Neural cell (in vitro differentiated cells): ENCODE measurements at regions not wholly inside any gene's neighbourhood (a gene's known extent, or its start where the extent isn't known, plus 50 kb on each side); places are given as distances from the start of the nearest gene placed in this dataset.

Experiments used
- H2AFZ ChIP-seq: fragments of 200-600, 300-800 bp; sonication (generic), shearing (Covaris generic); 2 replicates; pipeline ENCODE4 v1.6.0; 2014; ENCODE audit warnings: low read depth, mild to moderate bottlenecking, antibody characterized with exemption, low read length, moderate library complexity
- H3F3A ChIP-seq: fragments of 200-600 bp; shearing (Covaris generic); 2 replicates; pipeline ENCODE4 v1.6.1; 2016; ENCODE audit warnings: mild to moderate bottlenecking, moderate library complexity, mixed read lengths, antibody characterized with exemption, low read length; ENCODE audit not compliant: insufficient read depth, poor library complexity, severe bottlenecking
- H3K27ac ChIP-seq: fragments of 200-600, 300-800 bp; sonication (generic), shearing (Covaris generic); 2 replicates; pipeline ENCODE4 v1.5.1; 2014; ENCODE audit warnings: mild to moderate bottlenecking, low read length, moderate library complexity
- H3K27me3 ChIP-seq: fragments of 300-800, 200-600 bp; sonication (generic), shearing (Covaris generic); 2 replicates; pipeline ENCODE4 v1.6.0; 2014; ENCODE audit warnings: mild to moderate bottlenecking, low read depth, low read length, moderate library complexity; ENCODE audit not compliant: insufficient read depth
- H3K36me3 ChIP-seq: fragments of 300-800, 200-600 bp; sonication (generic), shearing (Covaris generic); 2 replicates; pipeline ENCODE4 v1.5.1; 2014; ENCODE audit warnings: mild to moderate bottlenecking, antibody characterized with exemption, low read length, moderate library complexity; ENCODE audit not compliant: insufficient read depth
- H3K4me2 ChIP-seq: fragments of 300-800, 200-600 bp; sonication (generic), shearing (Covaris generic); 2 replicates; pipeline ENCODE4 v1.6.0; 2014; ENCODE audit warnings: mild to moderate bottlenecking, low read length
- H3K4me3 ChIP-seq: fragments of 300-800, 200-600 bp; sonication (generic), shearing (Covaris generic); 2 replicates; pipeline ENCODE4 v1.5.1; 2014; ENCODE audit warnings: mild to moderate bottlenecking, low read length, moderate library complexity
- H3K79me2 ChIP-seq: fragments of 200-600 bp; shearing (Covaris generic); replicated peaks from 2 replicates; pipeline ENCODE4 v1.6.0; 2014; ENCODE audit warnings: mild to moderate bottlenecking, low read length, moderate library complexity; ENCODE audit not compliant: insufficient read depth
- H3K9ac ChIP-seq: fragments of 300-800, 200-600 bp; sonication (generic), shearing (Covaris generic); 2 replicates; pipeline ENCODE4 v1.6.1; 2016; ENCODE audit warnings: mild to moderate bottlenecking, low read length, mixed read lengths
- H3K9me2 ChIP-seq: fragments of 200-600 bp; shearing (Covaris generic); 2 replicates; pipeline ENCODE4 v1.6.1; 2016; ENCODE audit warnings: mild to moderate bottlenecking, low read length, mixed read lengths; ENCODE audit not compliant: insufficient read depth
- H3K9me3 ChIP-seq: fragments of 200-600, 300-800 bp; sonication (generic), shearing (Covaris generic); 2 replicates; pipeline ENCODE4 v1.6.1; 2016; ENCODE audit warnings: mild to moderate bottlenecking, mixed run types, low read length, moderate library complexity, mixed read lengths
- H4K20me1 ChIP-seq: fragments of 200-600 bp; shearing (Covaris generic); 2 replicates; pipeline ENCODE4 v1.6.1; 2016; ENCODE audit warnings: mild to moderate bottlenecking, mixed run types; ENCODE audit not compliant: insufficient read depth
- EP300 ChIP-seq: fragments of 450-650 bp; conservative IDR thresholded peaks from 2 replicates; pipeline ENCODE4 v1.6.1; 2014; ENCODE audit warnings: antibody characterized with exemption, mild to moderate bottlenecking, moderate library complexity; ENCODE audit not compliant: poor library complexity, severe bottlenecking
- EZH2 ChIP-seq: fragments of 200-600, 300-800 bp; shearing (Covaris generic), sonication (generic); IDR thresholded peaks from 2 replicates; pipeline ENCODE4 v1.6.1; 2014; ENCODE audit warnings: antibody characterized with exemption, low read length, borderline replicate concordance, mild to moderate bottlenecking; ENCODE audit not compliant: insufficient read depth, poor library complexity, severe bottlenecking
- MXI1 ChIP-seq: fragments of 450-650 bp; conservative IDR thresholded peaks from 2 replicates; pipeline ENCODE4 v1.6.1; 2014; ENCODE audit warnings: antibody characterized with exemption, mild to moderate bottlenecking; ENCODE audit not compliant: poor library complexity, severe bottlenecking
- POLR2AphosphoS5 ChIP-seq: IDR thresholded peaks from 2 replicates; pipeline ENCODE4 v1.6.1; 2012
- RAD21 ChIP-seq: fragments of 450-650 bp; conservative IDR thresholded peaks from 2 replicates; pipeline ENCODE4 v1.6.1; 2014; ENCODE audit warnings: antibody characterized with exemption, mild to moderate bottlenecking, moderate library complexity
- SMC3 ChIP-seq: fragments of 450-650 bp; conservative IDR thresholded peaks from 2 replicates; pipeline ENCODE4 v1.6.1; 2014; ENCODE audit warnings: antibody characterized with exemption, mild to moderate bottlenecking, moderate library complexity; ENCODE audit not compliant: poor library complexity
- TAF1 ChIP-seq: IDR thresholded peaks from 2 replicates; pipeline ENCODE4 v1.6.1; 2012; ENCODE audit warnings: low read depth
- TF ChIP-seq, protein P1 (sequence below): fragments of 450-650 bp; IDR thresholded peaks from 2 replicates; pipeline ENCODE4 v1.5.1; 2014; ENCODE audit warnings: antibody characterized with exemption, mild to moderate bottlenecking, moderate library complexity; ENCODE audit not compliant: poor library complexity, severe bottlenecking
- TF ChIP-seq, protein P2 (sequence below): IDR thresholded peaks from 2 replicates; pipeline ENCODE4 v1.6.1; 2012; ENCODE audit warnings: borderline replicate concordance

DNA sequence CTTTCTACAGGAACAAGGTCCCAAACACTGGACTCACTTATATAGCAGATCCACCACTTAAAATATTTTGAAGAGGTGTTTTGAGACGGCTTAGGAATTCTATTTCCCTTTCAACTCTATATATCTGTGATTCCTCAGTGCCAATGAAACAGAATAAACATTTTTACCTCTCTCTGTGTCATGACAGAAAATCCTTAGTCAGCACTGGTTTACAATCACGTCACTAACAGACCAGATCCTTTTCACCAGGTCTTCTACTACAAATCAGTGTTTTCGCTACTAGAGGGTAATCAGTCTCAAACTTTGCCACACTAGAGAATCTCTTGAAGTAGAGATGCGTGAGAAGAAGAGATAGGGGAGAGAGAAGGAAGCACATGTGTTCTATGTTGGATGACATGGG is 325.6 kb downstream of the SS18 start:
- no peaks in the 10 kb centered on the region for H3K27me3 ChIP-seq
- no peak overlapping the region for H3K4me3 ChIP-seq
- H3K9me2 ChIP-seq: no peaks in the 10 kb centered on the region
- no peak overlapping the region for H2AFZ ChIP-seq
- H3F3A ChIP-seq: no peaks in the 10 kb centered on the region
- TF ChIP-seq, protein P1, sequence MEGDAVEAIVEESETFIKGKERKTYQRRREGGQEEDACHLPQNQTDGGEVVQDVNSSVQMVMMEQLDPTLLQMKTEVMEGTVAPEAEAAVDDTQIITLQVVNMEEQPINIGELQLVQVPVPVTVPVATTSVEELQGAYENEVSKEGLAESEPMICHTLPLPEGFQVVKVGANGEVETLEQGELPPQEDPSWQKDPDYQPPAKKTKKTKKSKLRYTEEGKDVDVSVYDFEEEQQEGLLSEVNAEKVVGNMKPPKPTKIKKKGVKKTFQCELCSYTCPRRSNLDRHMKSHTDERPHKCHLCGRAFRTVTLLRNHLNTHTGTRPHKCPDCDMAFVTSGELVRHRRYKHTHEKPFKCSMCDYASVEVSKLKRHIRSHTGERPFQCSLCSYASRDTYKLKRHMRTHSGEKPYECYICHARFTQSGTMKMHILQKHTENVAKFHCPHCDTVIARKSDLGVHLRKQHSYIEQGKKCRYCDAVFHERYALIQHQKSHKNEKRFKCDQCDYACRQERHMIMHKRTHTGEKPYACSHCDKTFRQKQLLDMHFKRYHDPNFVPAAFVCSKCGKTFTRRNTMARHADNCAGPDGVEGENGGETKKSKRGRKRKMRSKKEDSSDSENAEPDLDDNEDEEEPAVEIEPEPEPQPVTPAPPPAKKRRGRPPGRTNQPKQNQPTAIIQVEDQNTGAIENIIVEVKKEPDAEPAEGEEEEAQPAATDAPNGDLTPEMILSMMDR: no peak
- TF ChIP-seq RAD21: no peak
- no peak for TF ChIP-seq POLR2AphosphoS5
- TF ChIP-seq EP300: no peak
- TF ChIP-seq, protein P2, sequence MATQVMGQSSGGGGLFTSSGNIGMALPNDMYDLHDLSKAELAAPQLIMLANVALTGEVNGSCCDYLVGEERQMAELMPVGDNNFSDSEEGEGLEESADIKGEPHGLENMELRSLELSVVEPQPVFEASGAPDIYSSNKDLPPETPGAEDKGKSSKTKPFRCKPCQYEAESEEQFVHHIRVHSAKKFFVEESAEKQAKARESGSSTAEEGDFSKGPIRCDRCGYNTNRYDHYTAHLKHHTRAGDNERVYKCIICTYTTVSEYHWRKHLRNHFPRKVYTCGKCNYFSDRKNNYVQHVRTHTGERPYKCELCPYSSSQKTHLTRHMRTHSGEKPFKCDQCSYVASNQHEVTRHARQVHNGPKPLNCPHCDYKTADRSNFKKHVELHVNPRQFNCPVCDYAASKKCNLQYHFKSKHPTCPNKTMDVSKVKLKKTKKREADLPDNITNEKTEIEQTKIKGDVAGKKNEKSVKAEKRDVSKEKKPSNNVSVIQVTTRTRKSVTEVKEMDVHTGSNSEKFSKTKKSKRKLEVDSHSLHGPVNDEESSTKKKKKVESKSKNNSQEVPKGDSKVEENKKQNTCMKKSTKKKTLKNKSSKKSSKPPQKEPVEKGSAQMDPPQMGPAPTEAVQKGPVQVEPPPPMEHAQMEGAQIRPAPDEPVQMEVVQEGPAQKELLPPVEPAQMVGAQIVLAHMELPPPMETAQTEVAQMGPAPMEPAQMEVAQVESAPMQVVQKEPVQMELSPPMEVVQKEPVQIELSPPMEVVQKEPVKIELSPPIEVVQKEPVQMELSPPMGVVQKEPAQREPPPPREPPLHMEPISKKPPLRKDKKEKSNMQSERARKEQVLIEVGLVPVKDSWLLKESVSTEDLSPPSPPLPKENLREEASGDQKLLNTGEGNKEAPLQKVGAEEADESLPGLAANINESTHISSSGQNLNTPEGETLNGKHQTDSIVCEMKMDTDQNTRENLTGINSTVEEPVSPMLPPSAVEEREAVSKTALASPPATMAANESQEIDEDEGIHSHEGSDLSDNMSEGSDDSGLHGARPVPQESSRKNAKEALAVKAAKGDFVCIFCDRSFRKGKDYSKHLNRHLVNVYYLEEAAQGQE: no peak
- no peak for TF ChIP-seq EZH2
- TF ChIP-seq MXI1: no peak
- TF ChIP-seq TAF1: no peak
- TF ChIP-seq SMC3: no peak
- H3K36me3 ChIP-seq: no peaks in the 10 kb centered on the region
- H3K27ac ChIP-seq: no peak overlapping the region
- no peaks in the 10 kb centered on the region for H3K79me2 ChIP-seq
- H3K9me3 ChIP-seq: no peaks in the 10 kb centered on the region
- H4K20me1 ChIP-seq: no peaks in the 10 kb centered on the region
- H3K4me2 ChIP-seq: no peak overlapping the region
- H3K9ac ChIP-seq: no peak overlapping the region

DNA sequence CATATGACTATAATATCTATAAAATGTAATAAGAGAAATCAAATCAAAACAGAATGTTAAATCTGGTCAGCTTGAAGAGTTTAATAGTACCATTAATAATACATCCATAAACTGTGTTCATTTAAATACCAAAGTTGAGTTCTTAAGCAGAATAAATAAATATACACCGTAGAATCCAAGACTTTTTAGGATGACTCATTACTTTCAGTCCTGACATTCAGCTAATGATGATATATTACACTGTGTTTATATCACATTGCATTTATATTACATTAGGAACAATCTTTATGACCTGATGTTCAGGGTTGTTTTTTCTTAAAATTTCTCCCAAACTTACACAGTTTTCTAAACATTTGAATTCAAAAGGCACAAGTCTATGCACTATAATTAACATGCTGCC is 331.3 kb downstream of the SS18 start:
- H3K79me2 ChIP-seq: no peaks in the 10 kb centered on the region
- TF ChIP-seq, protein P1: no peak
- TF ChIP-seq POLR2AphosphoS5: no peak
- TF ChIP-seq SMC3: no peak
- TF ChIP-seq, protein P2: no peak
- no peaks in the 10 kb centered on the region for H3K27me3 ChIP-seq
- no peak overlapping the region for H3K9ac ChIP-seq
- H3K36me3 ChIP-seq: no peaks in the 10 kb centered on the region
- no peak overlapping the region for H2AFZ ChIP-seq
- no peaks in the 10 kb centered on the region for H3K9me3 ChIP-seq
- H3K9me2 ChIP-seq: no peaks in the 10 kb centered on the region
- H3K27ac ChIP-seq: no peak overlapping the region
- no peaks in the 10 kb centered on the region for H4K20me1 ChIP-seq
- no peak overlapping the region for H3K4me2 ChIP-seq
- H3K4me3 ChIP-seq: no peak overlapping the region
- no peaks in the 10 kb centered on the region for H3F3A ChIP-seq
